ENCODE measurements at regions not wholly inside any gene's neighbourhood (a gene's known extent, or its start where the extent isn't known, plus 50 kb on each side); places are given as distances from the start of the nearest gene placed in this dataset.
"Not testable (repeated sequence)": the region's sequence is repeated elsewhere in the genome, so short reads cannot be mapped to it uniquely, and the experiment has no call there.

- no peak for DNase-seq (ENCODE audit: low spot score in 2 of 2)
- WGBS, 2 donors = 60 to 85% methylated on average over 4 to 5 of the region's 5 CpGs
- intact Hi-C loops (cut with DNase I; ENCODE audit: low total_unique reads) = no loop called here
- TF ChIP-seq POLR2A (IDR thresholded peaks at IDR 0.05) = no peak
- no peak for TF ChIP-seq CTCF (IDR thresholded peaks at IDR 0.05)
- no peak overlapping the region for H3K4me3 ChIP-seq (ENCODE audit: low read depth, poor library complexity, severe bottlenecking)
Observed at GRCh38 chrX:140431521-140431920, 73.3 kb downstream of the SOX3 start.

DNA sequence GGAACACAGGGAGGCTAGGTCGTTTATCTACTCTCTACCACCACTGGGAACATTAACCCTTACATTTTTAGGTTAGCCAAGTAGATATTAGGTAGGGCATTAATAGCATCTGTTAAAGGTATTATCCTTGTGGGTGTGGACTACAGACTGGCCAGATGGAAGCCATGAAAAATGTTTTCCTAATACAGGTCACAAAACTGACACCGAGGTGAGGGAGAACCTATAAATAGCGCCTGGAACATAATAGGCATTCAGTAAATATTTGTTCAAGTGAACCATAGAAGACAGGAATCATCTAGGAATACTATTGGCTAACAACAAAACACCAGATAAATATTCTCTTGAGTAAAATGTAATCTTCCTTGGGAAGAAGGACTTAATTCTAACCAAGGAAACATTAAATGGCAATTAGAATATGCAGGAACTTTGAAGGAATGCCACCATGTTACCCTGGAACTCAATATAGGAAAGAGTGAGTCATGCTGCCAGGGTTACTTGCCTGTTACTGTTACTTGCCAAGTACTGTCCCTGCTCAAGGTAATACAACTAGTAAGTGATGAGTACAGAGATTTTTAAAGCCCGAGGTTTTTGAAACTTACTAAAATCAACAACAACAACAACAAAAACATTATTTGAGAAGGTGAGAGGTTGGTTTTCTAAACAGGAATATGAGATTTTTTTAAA lies 79.0 kb downstream of the SOX3 start:
- no peak for TF ChIP-seq POLR2A (IDR thresholded peaks at IDR 0.05)
- no peak for TF ChIP-seq CTCF (IDR thresholded peaks at IDR 0.05)
- 56 to 57% methylated on average over 4 of the region's 4 CpGs for WGBS, 2 donors
- no peak overlapping the region for H3K4me3 ChIP-seq (ENCODE audit: low read depth, poor library complexity, severe bottlenecking)
- intact Hi-C loops (cut with DNase I; ENCODE audit: low total_unique reads) = no loop called here
- no peak for DNase-seq (ENCODE audit: low spot score in 2 of 2)

- intact Hi-C loops (cut with DNase I; ENCODE audit: low total_unique reads) = no loop called here
- H3K4me3 ChIP-seq (ENCODE audit: low read depth, poor library complexity, severe bottlenecking) = no peak overlapping the region
- no peak for DNase-seq (ENCODE audit: low spot score in 2 of 2)
- no peak for TF ChIP-seq POLR2A (IDR thresholded peaks at IDR 0.05)
- TF ChIP-seq CTCF (IDR thresholded peaks at IDR 0.05) = no peak
Observed at GRCh38 chrX:140422501-140422900, 82.4 kb downstream of the SOX3 start.

DNA sequence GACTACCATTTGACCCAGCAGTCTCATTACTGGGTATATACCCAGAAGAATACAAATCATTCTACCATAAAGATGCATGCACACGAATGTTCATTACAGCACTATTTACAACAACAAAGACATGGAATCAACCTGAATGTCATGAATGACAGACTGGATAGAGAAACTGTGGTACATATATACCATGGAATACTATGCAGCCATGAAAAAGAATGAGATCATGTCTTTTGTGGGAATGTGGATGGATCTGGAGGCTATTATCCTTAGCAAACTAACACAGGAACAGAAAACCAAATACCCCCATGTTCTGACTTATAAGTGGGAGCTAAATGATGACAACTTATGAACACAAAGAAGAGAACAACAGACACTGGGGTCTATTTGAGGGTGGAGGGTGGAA lies 102.7 kb downstream of the SOX3 start:
- intact Hi-C loops (cut with DNase I; ENCODE audit: low total_unique reads); DNase-seq (ENCODE audit: low spot score in 2 of 2); H3K4me3 ChIP-seq (ENCODE audit: low read depth, poor library complexity, severe bottlenecking): not testable (repeated sequence)
- WGBS, 2 donors = 78 to 83% methylated on average over 1 of the region's 1 CpG

DNA sequence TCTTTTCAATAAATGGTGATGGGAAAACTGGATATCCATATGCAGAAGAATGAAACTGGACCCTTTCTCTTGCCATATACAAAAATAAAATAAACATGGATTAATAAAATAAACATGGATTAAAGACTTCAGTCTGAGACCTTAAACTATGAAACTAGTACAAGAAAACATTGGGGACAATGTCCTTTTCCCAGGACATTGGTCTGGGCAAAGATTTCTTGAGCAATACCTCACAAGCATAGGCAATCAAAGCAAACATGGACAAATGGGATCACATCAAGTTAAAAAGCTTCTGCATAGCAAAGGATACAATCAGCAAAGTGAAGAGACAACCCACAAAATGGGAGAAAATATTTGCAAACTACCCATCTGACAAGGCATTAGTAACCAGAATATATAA lies 108.5 kb downstream of the SOX3 start:
- H3K4me3 ChIP-seq (ENCODE audit: low read depth, poor library complexity, severe bottlenecking); DNase-seq (ENCODE audit: low spot score in 2 of 2); intact Hi-C loops (cut with DNase I; ENCODE audit: low total_unique reads): not testable (repeated sequence)

DNA sequence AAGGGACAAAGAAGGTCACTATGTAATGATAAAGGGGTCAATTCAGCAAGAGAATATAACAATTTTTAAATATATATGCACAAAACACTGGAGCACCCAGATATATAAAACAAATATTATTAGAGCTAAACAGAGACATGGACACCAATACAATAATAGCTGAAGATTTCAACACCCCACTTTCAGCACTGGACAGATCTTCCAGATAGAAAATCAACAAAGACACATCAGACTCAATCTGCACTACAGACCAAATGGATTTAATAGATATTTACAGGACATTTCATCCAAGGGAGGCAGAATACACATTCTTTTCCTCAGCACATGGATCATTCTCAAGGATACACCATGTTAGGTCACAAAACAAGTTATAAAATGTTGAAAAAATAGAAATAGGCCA lies 111.4 kb downstream of the SOX3 start:
- H3K4me3 ChIP-seq (ENCODE audit: low read depth, poor library complexity, severe bottlenecking) = no peak overlapping the region
- no peak for DNase-seq (ENCODE audit: low spot score in 2 of 2)
- TF ChIP-seq CTCF (IDR thresholded peaks at IDR 0.05) (no peak), POLR2A (IDR thresholded peaks at IDR 0.05) (no peak)
- intact Hi-C loops (cut with DNase I; ENCODE audit: low total_unique reads) = no loop called here

- no peak overlapping the region for H3K4me3 ChIP-seq (ENCODE audit: low read depth, poor library complexity, severe bottlenecking)
- 32 to 53% methylated on average over 3 of the region's 3 CpGs for WGBS, 2 donors
- no peak for DNase-seq (ENCODE audit: low spot score in 2 of 2)
- TF ChIP-seq CTCF (IDR thresholded peaks at IDR 0.05) (no peak), POLR2A (IDR thresholded peaks at IDR 0.05) (no peak)
- intact Hi-C loops (cut with DNase I; ENCODE audit: low total_unique reads) = no loop called here
Observed at GRCh38 chrX:140391313-140391712, 113.6 kb downstream of the SOX3 start.

Measured in lower leg skin (tissue), 4 donors.